ENCODE measurements at regions not wholly inside any gene's neighbourhood (a gene's known extent, or its start where the extent isn't known, plus 50 kb on each side); places are given as distances from the start of the nearest gene placed in this dataset.

- Histone ChIP-seq H4K8ac (ENCODE audit: low read depth, low read length) (no peak overlapping the region), H3K9me3 (replicated peaks in 1 of 2; ENCODE audit: control insufficient read depth in 2 of 2, insufficient read depth in 1 of 2, low read depth in 1 of 2, low read length in 2 of 2) (no peaks in the 10 kb centered on the region), H2AK5ac (ENCODE audit: low read depth, low read length) (no peak overlapping the region), H3K4me3 (ENCODE audit: low read length in 2 of 2) (no peak overlapping the region), H2AFZ (ENCODE audit: low read length) (peak overlapping the region; percentile 12), H2BK15ac (ENCODE audit: low read length) (no peak overlapping the region), H3K4me1 (ENCODE audit: control insufficient read depth in 2 of 2, insufficient read depth in 1 of 2, low read depth in 1 of 2, low read length in 2 of 2) (peaks cover 0 to 12% of the 10 kb centered on the region in 2 donors), H4K91ac (ENCODE audit: low read depth, low read length, poor library complexity) (no peak overlapping the region), H3K4ac (ENCODE audit: low read length) (no peak overlapping the region), H3K23ac (ENCODE audit: low read depth, low read length, poor library complexity) (no peak overlapping the region), H3K4me2 (ENCODE audit: insufficient read depth, low read length, poor library complexity, severe bottlenecking) (no peak overlapping the region), H2BK5ac (ENCODE audit: low read length) (no peak overlapping the region), H3K27me3 (ENCODE audit: control insufficient read depth in 3 of 3, insufficient read depth in 3 of 3, low read depth in 1 of 3, low read length in 3 of 3) (peaks cover 0 to 12% (median 0%) of the 10 kb centered on the region in 3 experiments), H3K36me3 (replicated peaks in 1 of 2; ENCODE audit: control insufficient read depth in 2 of 2, insufficient read depth in 2 of 2, low read length in 2 of 2) (no peaks in the 10 kb centered on the region), H3K18ac (ENCODE audit: low read length) (peak overlapping the region; percentile 54), H2BK12ac (ENCODE audit: low read length) (no peak overlapping the region), H3K27ac (replicated peaks; ENCODE audit: low read length) (no peak overlapping the region), H2BK120ac (ENCODE audit: low read depth, low read length) (no peak overlapping the region), H3K9ac (ENCODE audit: low read depth, low read length, poor library complexity) (no peak overlapping the region), H3K14ac (ENCODE audit: low read length) (no peak overlapping the region), H3K79me1 (ENCODE audit: low read depth, low read length) (no peaks in the 10 kb centered on the region)
- WGBS, 2 donors (ENCODE audit: extremely low coverage in 2 of 2, insufficient read length in 2 of 2, insufficient replicate concordance in 1 of 2), result no CpG with 5 or more reads among the region's 11 CpGs
- no peak for DNase-seq (ENCODE audit: low spot score)
Measured at GRCh38 chr6:14664621-14665315, 547.2 kb downstream of the CD83 start.

GRCh38 chr6:14665827-14666724 lies 548.5 kb downstream of the CD83 start:
- no peaks in the 10 kb centered on the region for H3K79me1 ChIP-seq (ENCODE audit: low read depth, low read length)
- peak overlapping the region; percentile 34 for H3K23ac ChIP-seq (ENCODE audit: low read depth, low read length, poor library complexity)
- no peak overlapping the region for H2BK15ac ChIP-seq (ENCODE audit: low read length)
- H3K4me2 ChIP-seq (ENCODE audit: insufficient read depth, low read length, poor library complexity, severe bottlenecking), result no peak overlapping the region
- H3K4me3 ChIP-seq (ENCODE audit: low read length in 2 of 2), result no peak overlapping the region
- no peak overlapping the region for H4K8ac ChIP-seq (ENCODE audit: low read depth, low read length)
- peak overlapping the region; percentile 5 for H2BK12ac ChIP-seq (ENCODE audit: low read length)
- peaks cover 0 to 19% (median 0%) of the 10 kb centered on the region in 3 experiments for H3K27me3 ChIP-seq (ENCODE audit: control insufficient read depth in 3 of 3, insufficient read depth in 3 of 3, low read depth in 1 of 3, low read length in 3 of 3)
- no peak overlapping the region for H3K14ac ChIP-seq (ENCODE audit: low read length)
- peaks cover 0 to 9% of the 10 kb centered on the region in 2 donors for H3K4me1 ChIP-seq (ENCODE audit: control insufficient read depth in 2 of 2, insufficient read depth in 1 of 2, low read depth in 1 of 2, low read length in 2 of 2)
- no peak overlapping the region for H3K27ac ChIP-seq (replicated peaks; ENCODE audit: low read length)
- H2BK120ac ChIP-seq (ENCODE audit: low read depth, low read length), result no peak overlapping the region
- H2BK5ac ChIP-seq (ENCODE audit: low read length), result no peak overlapping the region
- no CpG with 5 or more reads among the region's 11 CpGs for WGBS, 2 donors (ENCODE audit: extremely low coverage in 2 of 2, insufficient read length in 2 of 2, insufficient replicate concordance in 1 of 2)
- no peaks in the 10 kb centered on the region for H3K9me3 ChIP-seq (replicated peaks in 1 of 2; ENCODE audit: control insufficient read depth in 2 of 2, insufficient read depth in 1 of 2, low read depth in 1 of 2, low read length in 2 of 2)
- no peak overlapping the region for H3K9ac ChIP-seq (ENCODE audit: low read depth, low read length, poor library complexity)
- no peaks in the 10 kb centered on the region for H3K36me3 ChIP-seq (replicated peaks in 1 of 2; ENCODE audit: control insufficient read depth in 2 of 2, insufficient read depth in 2 of 2, low read length in 2 of 2)
- DNase-seq (ENCODE audit: low spot score), result no peak
- H3K4ac ChIP-seq (ENCODE audit: low read length), result no peak overlapping the region
- no peak overlapping the region for H2AFZ ChIP-seq (ENCODE audit: low read length)
- no peak overlapping the region for H3K18ac ChIP-seq (ENCODE audit: low read length)
- no peak overlapping the region for H4K91ac ChIP-seq (ENCODE audit: low read depth, low read length, poor library complexity)
- no peak overlapping the region for H2AK5ac ChIP-seq (ENCODE audit: low read depth, low read length)

- no peak overlapping the region for H3K14ac ChIP-seq (ENCODE audit: low read length)
- no peaks in the 10 kb centered on the region for H3K79me1 ChIP-seq (ENCODE audit: low read depth, low read length)
- no CpG with 5 or more reads among the region's 7 CpGs for WGBS, 2 donors (ENCODE audit: extremely low coverage in 2 of 2, insufficient read length in 2 of 2, insufficient replicate concordance in 1 of 2)
- H3K4me1 ChIP-seq (ENCODE audit: control insufficient read depth in 2 of 2, insufficient read depth in 1 of 2, low read depth in 1 of 2, low read length in 2 of 2), result no peaks in the 10 kb centered on the region
- no peak overlapping the region for H4K91ac ChIP-seq (ENCODE audit: low read depth, low read length, poor library complexity)
- DNase-seq (ENCODE audit: low spot score), result no peak
- H2BK12ac ChIP-seq (ENCODE audit: low read length), result no peak overlapping the region
- no peak overlapping the region for H3K27ac ChIP-seq (replicated peaks; ENCODE audit: low read length)
- no peak overlapping the region for H2BK5ac ChIP-seq (ENCODE audit: low read length)
- H2BK15ac ChIP-seq (ENCODE audit: low read length), result no peak overlapping the region
- no peak overlapping the region for H2BK120ac ChIP-seq (ENCODE audit: low read depth, low read length)
- H3K4ac ChIP-seq (ENCODE audit: low read length), result no peak overlapping the region
- H3K9me3 ChIP-seq (replicated peaks in 1 of 2; ENCODE audit: control insufficient read depth in 2 of 2, insufficient read depth in 1 of 2, low read depth in 1 of 2, low read length in 2 of 2), result no peaks in the 10 kb centered on the region
- no peak overlapping the region for H3K9ac ChIP-seq (ENCODE audit: low read depth, low read length, poor library complexity)
- H3K18ac ChIP-seq (ENCODE audit: low read length), result no peak overlapping the region
- no peak overlapping the region for H2AK5ac ChIP-seq (ENCODE audit: low read depth, low read length)
- no peak overlapping the region for H4K8ac ChIP-seq (ENCODE audit: low read depth, low read length)
- H2AFZ ChIP-seq (ENCODE audit: low read length), result no peak overlapping the region
- no peaks in the 10 kb centered on the region for H3K36me3 ChIP-seq (replicated peaks in 1 of 2; ENCODE audit: control insufficient read depth in 2 of 2, insufficient read depth in 2 of 2, low read length in 2 of 2)
- H3K27me3 ChIP-seq (ENCODE audit: control insufficient read depth in 3 of 3, insufficient read depth in 3 of 3, low read depth in 1 of 3, low read length in 3 of 3), result peaks cover 0 to 24% (median 0%) of the 10 kb centered on the region in 3 experiments
- no peak overlapping the region for H3K4me2 ChIP-seq (ENCODE audit: insufficient read depth, low read length, poor library complexity, severe bottlenecking)
- H3K23ac ChIP-seq (ENCODE audit: low read depth, low read length, poor library complexity), result no peak overlapping the region
- no peak overlapping the region for H3K4me3 ChIP-seq (ENCODE audit: low read length in 2 of 2)
Measured at GRCh38 chr6:14670806-14671205, 553.2 kb downstream of the CD83 start.

- no CpG with 5 or more reads among the region's 1 CpG for WGBS, 2 donors (ENCODE audit: extremely low coverage in 2 of 2, insufficient read length in 2 of 2, insufficient replicate concordance in 1 of 2)
- H3K18ac ChIP-seq (ENCODE audit: low read length), result no peak overlapping the region
- no peak overlapping the region for H3K4me3 ChIP-seq (ENCODE audit: low read length in 2 of 2)
Measured at GRCh38 chr6:14671261-14671681, 553.7 kb downstream of the CD83 start.

More at GRCh38 chr6:14671261-14671681, 553.7 kb downstream of the CD83 start:
- Histone ChIP-seq H3K79me1 (ENCODE audit: low read depth, low read length) (no peaks in the 10 kb centered on the region), H3K14ac (ENCODE audit: low read length) (no peak overlapping the region), H2AFZ (ENCODE audit: low read length) (no peak overlapping the region), H3K4me2 (ENCODE audit: insufficient read depth, low read length, poor library complexity, severe bottlenecking) (no peak overlapping the region), H3K27ac (replicated peaks; ENCODE audit: low read length) (no peak overlapping the region), H3K4me1 (ENCODE audit: control insufficient read depth in 2 of 2, insufficient read depth in 1 of 2, low read depth in 1 of 2, low read length in 2 of 2) (no peaks in the 10 kb centered on the region), H3K36me3 (replicated peaks in 1 of 2; ENCODE audit: control insufficient read depth in 2 of 2, insufficient read depth in 2 of 2, low read length in 2 of 2) (no peaks in the 10 kb centered on the region), H2AK5ac (ENCODE audit: low read depth, low read length) (no peak overlapping the region), H3K9me3 (replicated peaks in 1 of 2; ENCODE audit: control insufficient read depth in 2 of 2, insufficient read depth in 1 of 2, low read depth in 1 of 2, low read length in 2 of 2) (no peaks in the 10 kb centered on the region), H3K4ac (ENCODE audit: low read length) (no peak overlapping the region), H3K23ac (ENCODE audit: low read depth, low read length, poor library complexity) (no peak overlapping the region), H2BK15ac (ENCODE audit: low read length) (no peak overlapping the region), H2BK120ac (ENCODE audit: low read depth, low read length) (no peak overlapping the region), H3K27me3 (ENCODE audit: control insufficient read depth in 3 of 3, insufficient read depth in 3 of 3, low read depth in 1 of 3, low read length in 3 of 3) (peaks cover 0 to 24% (median 0%) of the 10 kb centered on the region in 3 experiments), H2BK12ac (ENCODE audit: low read length) (no peak overlapping the region), H3K9ac (ENCODE audit: low read depth, low read length, poor library complexity) (no peak overlapping the region), H2BK5ac (ENCODE audit: low read length) (no peak overlapping the region), H4K8ac (ENCODE audit: low read depth, low read length) (no peak overlapping the region), H4K91ac (ENCODE audit: low read depth, low read length, poor library complexity) (no peak overlapping the region)
- no peak for DNase-seq (ENCODE audit: low spot score)
